OCI-LY1 (cell line): ENCODE measurements at regions not wholly inside any gene's neighbourhood (a gene's known extent, or its start where the extent isn't known, plus 50 kb on each side); places are given as distances from the start of the nearest gene placed in this dataset.

Experiments
- EZH2 ChIP-seq: fragments of 200-600 bp; sonication (generic), shearing (Covaris generic); IDR thresholded peaks from 2 replicates; pipeline ENCODE4 v1.8.0; 2017; ENCODE audit warnings: borderline replicate concordance, mixed run types, mild to moderate bottlenecking, antibody characterized with exemption, low read length, moderate library complexity, mixed read lengths
- TF ChIP-seq, protein P1 (sequence below): fragments of 200-600 bp; sonication (generic), shearing (Covaris generic); IDR thresholded peaks from 2 replicates; pipeline ENCODE4 v1.5.1; 2017; ENCODE audit warnings: mild to moderate bottlenecking, antibody characterized with exemption, low read length, moderate library complexity, mixed read lengths

DNA sequence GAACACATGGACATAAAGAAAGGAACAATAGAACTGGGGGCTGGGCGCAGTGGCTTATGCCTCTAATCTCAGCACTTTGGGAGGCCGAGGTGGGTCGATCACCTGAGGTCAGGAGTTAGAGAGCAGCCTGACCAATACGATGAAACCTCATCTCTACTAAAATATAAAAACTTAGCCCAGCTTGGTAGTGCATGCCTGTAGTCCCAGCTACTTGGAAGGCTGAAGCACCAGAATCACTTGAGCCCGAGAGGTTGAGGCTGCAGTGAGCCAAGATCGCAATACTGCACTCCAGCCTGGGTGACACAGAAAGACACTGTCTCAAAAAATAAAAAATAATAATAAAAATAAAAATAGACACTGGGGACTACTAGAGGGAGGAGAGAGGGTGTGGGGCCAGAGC is 154.5 kb downstream of the SEC23A start:
- TF ChIP-seq, protein P1, sequence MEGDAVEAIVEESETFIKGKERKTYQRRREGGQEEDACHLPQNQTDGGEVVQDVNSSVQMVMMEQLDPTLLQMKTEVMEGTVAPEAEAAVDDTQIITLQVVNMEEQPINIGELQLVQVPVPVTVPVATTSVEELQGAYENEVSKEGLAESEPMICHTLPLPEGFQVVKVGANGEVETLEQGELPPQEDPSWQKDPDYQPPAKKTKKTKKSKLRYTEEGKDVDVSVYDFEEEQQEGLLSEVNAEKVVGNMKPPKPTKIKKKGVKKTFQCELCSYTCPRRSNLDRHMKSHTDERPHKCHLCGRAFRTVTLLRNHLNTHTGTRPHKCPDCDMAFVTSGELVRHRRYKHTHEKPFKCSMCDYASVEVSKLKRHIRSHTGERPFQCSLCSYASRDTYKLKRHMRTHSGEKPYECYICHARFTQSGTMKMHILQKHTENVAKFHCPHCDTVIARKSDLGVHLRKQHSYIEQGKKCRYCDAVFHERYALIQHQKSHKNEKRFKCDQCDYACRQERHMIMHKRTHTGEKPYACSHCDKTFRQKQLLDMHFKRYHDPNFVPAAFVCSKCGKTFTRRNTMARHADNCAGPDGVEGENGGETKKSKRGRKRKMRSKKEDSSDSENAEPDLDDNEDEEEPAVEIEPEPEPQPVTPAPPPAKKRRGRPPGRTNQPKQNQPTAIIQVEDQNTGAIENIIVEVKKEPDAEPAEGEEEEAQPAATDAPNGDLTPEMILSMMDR = no peak
- TF ChIP-seq EZH2 = no peak
